Sigmoid colon (tissue), 6 donors: ENCODE measurements at regions not wholly inside any gene's neighbourhood (a gene's known extent, or its start where the extent isn't known, plus 50 kb on each side); places are given as distances from the start of the nearest gene placed in this dataset.

Experiments
- DNase-seq: peaks from one replicate; pipeline ENCODE4 v3.0.0-alpha.2; 2019
- H3K27ac ChIP-seq, 4 donors: fragments of 200-600 bp; sonication (generic); one replicate each; pipeline ENCODE4 v1.5.1; 2016 to 2019; ENCODE audit warnings: mild to moderate bottlenecking in 1 of 4
- H3K27me3 ChIP-seq, 3 donors: fragments of 200-600 bp; sonication (generic); one replicate each; pipeline ENCODE4 v1.5.1; 2019; ENCODE audit warnings: mild to moderate bottlenecking in 1 of 3
- H3K36me3 ChIP-seq, 4 donors: fragments of 200-600 bp; sonication (generic); one replicate each; pipeline ENCODE4 v1.5.1; 2016 to 2019
- H3K4me1 ChIP-seq, 4 donors: fragments of 200-600 bp; sonication (generic); one replicate each; pipeline ENCODE4 v1.5.1; 2017 to 2019
- H3K4me3 ChIP-seq, 4 donors: fragments of 200-600 bp; sonication (generic); one replicate each; pipeline ENCODE4 v1.5.1; 2017 to 2019; ENCODE audit warnings: mild to moderate bottlenecking in 2 of 4, moderate library complexity in 1 of 4
- H3K9me3 ChIP-seq, 4 donors: fragments of 200-600 bp in 3 of 4; sonication (generic) in 3 of 4; one replicate each; pipeline versions ENCODE4 v1.5.1 to v1.6.1; 2013 to 2019
- EP300 ChIP-seq, 4 donors: sonication (generic); formaldehyde crosslinking; IDR thresholded peaks; one replicate each; pipeline ENCODE4 v1.6.1; 2017; ENCODE audit warnings: antibody characterized with exemption in 4 of 4
- POLR2A ChIP-seq, 2 donors: fragments of 450-650 bp; IDR thresholded peaks; one replicate each; pipeline ENCODE4 v1.6.1; 2016; ENCODE audit warnings: antibody characterized with exemption in 2 of 2, mild to moderate bottlenecking in 2 of 2, moderate library complexity in 2 of 2
- POLR2AphosphoS5 ChIP-seq, 4 donors: sonication (generic); formaldehyde crosslinking; IDR thresholded peaks; one replicate each; pipeline ENCODE4 v1.6.1; 2017; ENCODE audit warnings: antibody characterized with exemption in 4 of 4
- WGBS, 2 donors: extraction: QIAGEN DNeasy Blood & Tissue Kit; methylation state at CpG; one replicate each; pipeline ENCODE4 v1.1.7; 2013; 5-methylcytosine and 5-hydroxymethylcytosine counted together
- intact Hi-C: fragments of 100-400 bp; cut with DNase I; formaldehyde crosslinking; loops from one replicate; pipeline ENCODE4 v1.15.1; 2023
- TF ChIP-seq, protein P1 (sequence below), 4 experiments: fragments of 450-650 bp in 3 of 4; fragments of 200-600 bp in 1 of 4; IDR thresholded peaks; one replicate each; pipeline ENCODE4 v1.5.1; 2016 to 2019; ENCODE audit warnings: antibody characterized with exemption in 4 of 4, mild to moderate bottlenecking in 3 of 4, moderate library complexity in 2 of 4
- donor health status: healthy with polysubstance abuse.
- donor health status: healthy.

DNA sequence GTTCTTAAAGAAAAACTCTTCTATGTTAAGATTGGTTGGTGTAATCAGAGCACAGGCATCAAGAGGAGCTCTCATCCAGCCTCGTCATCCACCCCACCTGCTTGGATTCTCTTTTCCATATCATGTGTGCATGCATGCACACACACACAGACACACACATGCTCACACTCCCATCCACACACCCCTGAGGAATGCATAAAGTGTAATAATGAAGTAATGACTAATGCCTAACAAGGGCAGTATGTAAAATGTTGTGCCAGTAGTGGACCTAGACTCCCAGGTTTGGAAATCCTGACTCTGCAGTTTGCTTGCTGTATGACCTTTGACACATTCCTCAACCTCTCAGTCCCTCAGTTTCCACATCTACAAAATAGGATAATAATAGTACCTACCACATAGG lies 280.0 kb upstream of the ANKRD55 start:
- no peak for TF ChIP-seq POLR2AphosphoS5 (IDR thresholded peaks at IDR 0.05)
- TF ChIP-seq, protein P1, sequence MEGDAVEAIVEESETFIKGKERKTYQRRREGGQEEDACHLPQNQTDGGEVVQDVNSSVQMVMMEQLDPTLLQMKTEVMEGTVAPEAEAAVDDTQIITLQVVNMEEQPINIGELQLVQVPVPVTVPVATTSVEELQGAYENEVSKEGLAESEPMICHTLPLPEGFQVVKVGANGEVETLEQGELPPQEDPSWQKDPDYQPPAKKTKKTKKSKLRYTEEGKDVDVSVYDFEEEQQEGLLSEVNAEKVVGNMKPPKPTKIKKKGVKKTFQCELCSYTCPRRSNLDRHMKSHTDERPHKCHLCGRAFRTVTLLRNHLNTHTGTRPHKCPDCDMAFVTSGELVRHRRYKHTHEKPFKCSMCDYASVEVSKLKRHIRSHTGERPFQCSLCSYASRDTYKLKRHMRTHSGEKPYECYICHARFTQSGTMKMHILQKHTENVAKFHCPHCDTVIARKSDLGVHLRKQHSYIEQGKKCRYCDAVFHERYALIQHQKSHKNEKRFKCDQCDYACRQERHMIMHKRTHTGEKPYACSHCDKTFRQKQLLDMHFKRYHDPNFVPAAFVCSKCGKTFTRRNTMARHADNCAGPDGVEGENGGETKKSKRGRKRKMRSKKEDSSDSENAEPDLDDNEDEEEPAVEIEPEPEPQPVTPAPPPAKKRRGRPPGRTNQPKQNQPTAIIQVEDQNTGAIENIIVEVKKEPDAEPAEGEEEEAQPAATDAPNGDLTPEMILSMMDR (IDR thresholded peaks at IDR 0.05), result no peak
- no peak for TF ChIP-seq EP300 (IDR thresholded peaks at IDR 0.05)
- TF ChIP-seq POLR2A (IDR thresholded peaks at IDR 0.05), result no peak
- Histone ChIP-seq H3K9me3 (no peaks in the 10 kb centered on the region), H3K4me3 (no peak overlapping the region), H3K27ac (no peak overlapping the region), H3K36me3 (no peaks in the 10 kb centered on the region), H3K27me3 (no peaks in the 10 kb centered on the region), H3K4me1 (no peaks in the 10 kb centered on the region)
- intact Hi-C loops, result no loop called here
- DNase-seq, result no peak
- 0% methylated on average over 1 of the region's 1 CpG for WGBS, 2 donors

DNA sequence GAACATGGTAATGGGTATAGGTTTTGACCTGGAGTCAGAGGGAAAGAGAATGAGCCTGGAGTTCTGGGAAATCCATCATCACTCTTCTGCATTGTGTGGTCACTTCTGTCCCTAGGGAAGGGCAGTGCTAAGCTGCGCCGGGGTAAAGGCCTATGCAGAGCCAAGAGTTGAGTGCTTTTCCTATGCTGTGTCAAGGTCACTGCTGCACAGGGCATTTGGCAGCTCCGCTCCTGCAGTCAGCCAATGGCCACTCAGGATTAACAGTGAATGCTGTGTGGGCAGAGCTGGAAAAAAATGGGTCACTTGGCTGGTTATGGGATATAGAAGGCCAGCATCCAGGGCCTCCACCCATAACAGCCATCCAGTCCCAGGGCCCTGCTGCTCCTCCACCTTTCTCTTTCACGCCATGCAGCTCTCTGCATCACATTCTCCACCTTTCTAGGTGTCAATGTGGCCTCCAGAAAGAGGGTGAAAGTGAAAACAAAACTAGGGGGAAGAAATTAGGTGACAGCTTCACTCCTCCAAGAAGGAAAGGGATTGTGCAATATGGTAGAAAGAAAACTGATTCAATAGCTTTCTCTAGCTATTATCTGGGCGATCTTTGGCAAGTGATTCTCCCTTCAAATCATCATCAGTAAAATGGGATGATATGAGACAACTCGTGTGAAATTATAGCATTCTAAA lies 279.3 kb upstream of the ANKRD55 start:
- Histone ChIP-seq H3K9me3 (no peaks in the 10 kb centered on the region), H3K36me3 (no peaks in the 10 kb centered on the region), H3K4me1 (no peaks in the 10 kb centered on the region), H3K27ac (no peak overlapping the region), H3K4me3 (no peak overlapping the region), H3K27me3 (no peaks in the 10 kb centered on the region)
- TF ChIP-seq, protein P1 (IDR thresholded peaks at IDR 0.05), result no peak
- TF ChIP-seq POLR2AphosphoS5 (IDR thresholded peaks at IDR 0.05) (no peak), POLR2A (IDR thresholded peaks at IDR 0.05) (no peak), EP300 (IDR thresholded peaks at IDR 0.05) (no peak)
- DNase-seq, result no peak
- 77 to 80% methylated on average over 6 of the region's 6 CpGs for WGBS, 2 donors
- intact Hi-C loops, result no loop called here

DNA sequence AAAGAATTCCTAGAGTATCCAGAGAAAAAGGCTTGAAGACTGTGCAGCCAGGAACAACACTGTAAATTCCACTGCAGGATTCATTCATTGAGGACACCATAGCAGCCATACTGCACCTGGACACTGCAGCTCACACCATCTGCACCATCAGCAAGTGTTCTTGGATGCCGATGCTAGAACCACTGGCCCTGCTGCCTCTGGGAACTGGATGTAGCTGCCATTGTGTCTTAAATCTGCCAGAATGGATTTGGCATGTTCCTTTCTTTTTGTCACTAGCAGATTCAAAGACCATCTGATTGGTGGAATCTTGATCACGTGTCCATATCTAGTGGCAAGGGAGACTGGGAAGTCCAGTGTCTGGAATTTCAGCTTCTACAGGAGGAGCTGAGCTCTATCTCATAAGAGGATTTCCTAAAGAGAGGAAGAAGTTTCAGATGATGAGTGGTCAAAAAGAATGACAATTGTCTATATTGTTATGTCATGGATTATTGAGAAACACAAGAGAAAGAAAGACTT lies 278.3 kb upstream of the ANKRD55 start:
- no peak for TF ChIP-seq POLR2A (IDR thresholded peaks at IDR 0.05)
- TF ChIP-seq, protein P1 (IDR thresholded peaks at IDR 0.05), result no peak
- TF ChIP-seq POLR2AphosphoS5 (IDR thresholded peaks at IDR 0.05), result no peak
- TF ChIP-seq EP300 (IDR thresholded peaks at IDR 0.05), result no peak
- H3K27ac ChIP-seq, result no peak overlapping the region
- intact Hi-C loops, result no loop called here
- H3K27me3 ChIP-seq, result no peaks in the 10 kb centered on the region
- 93 to 98% methylated on average over 2 of the region's 2 CpGs for WGBS, 2 donors
- H3K9me3 ChIP-seq, result no peaks in the 10 kb centered on the region
- no peak for DNase-seq
- H3K4me3 ChIP-seq, result no peak overlapping the region
- H3K4me1 ChIP-seq, result no peaks in the 10 kb centered on the region
- no peaks in the 10 kb centered on the region for H3K36me3 ChIP-seq

DNA sequence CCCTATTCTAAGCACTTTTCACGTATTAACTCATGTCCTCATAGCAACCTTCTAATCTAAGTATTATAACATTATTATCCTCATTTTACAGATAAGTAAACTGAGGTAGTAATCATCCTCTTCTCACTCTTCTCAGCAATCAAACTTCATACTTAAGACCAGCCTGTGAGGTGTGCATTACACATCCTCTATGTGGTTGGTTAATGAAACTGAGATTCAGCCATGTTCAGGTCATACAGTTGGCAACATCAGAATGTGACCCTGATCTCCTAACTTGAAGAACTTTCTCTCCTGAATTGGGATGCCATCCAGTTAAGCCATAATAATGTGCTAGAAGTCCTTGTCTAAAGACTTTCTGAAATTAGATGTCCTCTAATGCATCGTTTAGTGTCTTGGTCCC lies 275.1 kb upstream of the ANKRD55 start:
- TF ChIP-seq POLR2A (IDR thresholded peaks at IDR 0.05), result no peak
- TF ChIP-seq EP300 (IDR thresholded peaks at IDR 0.05), result no peak
- TF ChIP-seq POLR2AphosphoS5 (IDR thresholded peaks at IDR 0.05), result no peak
- TF ChIP-seq, protein P1 (IDR thresholded peaks at IDR 0.05), result no peak
- no peak overlapping the region for H3K4me3 ChIP-seq
- no peak for DNase-seq
- H3K9me3 ChIP-seq, result no peaks in the 10 kb centered on the region
- H3K27ac ChIP-seq, result no peak overlapping the region
- WGBS, 2 donors, result 92% methylated on average over 2 of the region's 2 CpGs
- no peaks in the 10 kb centered on the region for H3K36me3 ChIP-seq
- intact Hi-C loops, result no loop called here
- no peaks in the 10 kb centered on the region for H3K27me3 ChIP-seq
- H3K4me1 ChIP-seq, result no peaks in the 10 kb centered on the region
